ENCODE measurements at regions not wholly inside any gene's neighbourhood (a gene's known extent, or its start where the extent isn't known, plus 50 kb on each side); places are given as distances from the start of the nearest gene placed in this dataset.

GRCh38 chr21:35400233-35400939 is 351.3 kb upstream of the RUNX1 start (continued):
- TF ChIP-seq ZNF16 (tag by site-specific recombination; IDR thresholded peaks at IDR 0.05; ENCODE audit: low read depth) (no peak), SCRT1 (tag by site-specific recombination; IDR thresholded peaks at IDR 0.05; ENCODE audit: borderline replicate concordance) (no peak), ZNF654 (tag by site-specific recombination; IDR thresholded peaks at IDR 0.05; ENCODE audit: low read depth) (peak; percentile 81), GLI2 (tag by site-specific recombination; IDR thresholded peaks at IDR 0.05; ENCODE audit: borderline replicate concordance, low read depth) (no peak), ZNF362 (tag by site-specific recombination; IDR thresholded peaks at IDR 0.05) (no peak)

DNA sequence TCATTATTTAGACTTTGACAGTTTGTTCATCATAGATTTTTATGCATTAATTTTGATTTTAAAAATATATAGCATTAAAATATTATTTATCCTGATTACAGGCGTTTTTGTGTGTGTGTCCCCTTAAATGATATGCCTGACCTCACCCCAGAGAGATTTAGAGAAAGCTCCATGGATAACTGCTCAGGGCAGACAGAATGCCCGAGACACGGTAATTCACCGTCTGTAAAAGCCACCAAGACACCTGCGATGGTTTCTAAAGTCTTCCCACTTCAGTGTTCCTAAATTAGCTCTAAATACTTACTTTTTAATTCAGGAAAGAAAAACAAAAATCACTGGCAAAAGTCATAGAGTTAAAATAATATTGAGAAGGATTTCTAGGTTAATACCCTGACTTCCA is 350.6 kb upstream of the RUNX1 start:
- H3K4me1 ChIP-seq (ENCODE audit: control insufficient read depth, insufficient read depth, low read length) = no peaks in the 10 kb centered on the region
- H3K9me3 ChIP-seq (ENCODE audit: control insufficient read depth, insufficient read depth, low read depth, low read length) = no peaks in the 10 kb centered on the region
- no peak for TF ChIP-seq ZNF529 (tag by site-specific recombination; IDR thresholded peaks at IDR 0.05; ENCODE audit: insufficient replicate concordance)
- TF ChIP-seq ZNF623 (tag by site-specific recombination; IDR thresholded peaks at IDR 0.05) = no peak
- TF ChIP-seq PRDM10 (tag by site-specific recombination; IDR thresholded peaks at IDR 0.05) = no peak
- no peak for TF ChIP-seq ZNF48 (tag by site-specific recombination; IDR thresholded peaks at IDR 0.05)
- TF ChIP-seq ZNF548 (tag by site-specific recombination; IDR thresholded peaks at IDR 0.05) = no peak
- TF ChIP-seq, protein P1, sequence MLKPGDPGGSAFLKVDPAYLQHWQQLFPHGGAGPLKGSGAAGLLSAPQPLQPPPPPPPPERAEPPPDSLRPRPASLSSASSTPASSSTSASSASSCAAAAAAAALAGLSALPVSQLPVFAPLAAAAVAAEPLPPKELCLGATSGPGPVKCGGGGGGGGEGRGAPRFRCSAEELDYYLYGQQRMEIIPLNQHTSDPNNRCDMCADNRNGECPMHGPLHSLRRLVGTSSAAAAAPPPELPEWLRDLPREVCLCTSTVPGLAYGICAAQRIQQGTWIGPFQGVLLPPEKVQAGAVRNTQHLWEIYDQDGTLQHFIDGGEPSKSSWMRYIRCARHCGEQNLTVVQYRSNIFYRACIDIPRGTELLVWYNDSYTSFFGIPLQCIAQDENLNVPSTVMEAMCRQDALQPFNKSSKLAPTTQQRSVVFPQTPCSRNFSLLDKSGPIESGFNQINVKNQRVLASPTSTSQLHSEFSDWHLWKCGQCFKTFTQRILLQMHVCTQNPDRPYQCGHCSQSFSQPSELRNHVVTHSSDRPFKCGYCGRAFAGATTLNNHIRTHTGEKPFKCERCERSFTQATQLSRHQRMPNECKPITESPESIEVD (tag by site-specific recombination; IDR thresholded peaks at IDR 0.05) = no peak
- no peaks in the 10 kb centered on the region for H3K36me3 ChIP-seq (ENCODE audit: control insufficient read depth in 2 of 2, insufficient read depth in 1 of 2, low read length in 2 of 2)
- ChIA-PET CTCF (interaction anchor here (0.5 to 3.6 kb wide), 19 partner anchors 10 to 706 kb away, joined by 3 to 20 read pairs (median 4); no protein-coding TSS in a partner anchor), POLR2A (interaction anchor here (0.5 to 2.1 kb wide), 4 partner anchors 143 to 654 kb away, joined by 3 to 11 read pairs (median 4); no protein-coding TSS in a partner anchor)
- no peak overlapping the region for H3K27ac ChIP-seq (ENCODE audit: extremely low read depth, low read depth, low read length)
- no peak overlapping the region for H3K4me3 ChIP-seq (ENCODE audit: low read depth, low read length)

DNA sequence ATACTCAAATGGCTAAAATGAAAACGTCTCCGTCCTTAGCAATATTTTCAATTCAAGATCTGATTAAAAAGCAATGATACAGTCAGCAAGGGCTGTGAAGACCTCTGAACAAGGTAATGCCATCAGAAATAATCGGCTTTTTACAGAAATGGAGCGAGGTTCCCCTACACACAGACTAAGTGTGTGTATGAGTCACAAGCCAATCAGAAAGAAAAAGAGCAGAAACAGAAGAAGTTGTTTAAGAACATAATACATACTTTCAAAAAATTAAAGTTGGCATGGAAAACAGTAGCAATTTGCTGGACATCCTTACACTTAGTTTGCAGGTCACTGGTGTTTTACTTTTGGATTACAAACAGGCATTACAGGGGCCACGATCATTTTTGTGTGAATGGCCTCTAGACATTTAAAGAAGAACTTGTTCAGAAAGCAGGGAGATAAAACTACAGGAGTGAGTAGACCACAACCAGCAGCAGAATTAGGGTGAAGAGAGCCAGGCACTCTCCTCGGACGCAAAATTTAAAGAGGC is 350.0 kb upstream of the RUNX1 start:
- CTCF ChIA-PET = interaction anchor here (1.3 to 3.6 kb wide), 4 partner anchors 9 to 654 kb away, joined by 4 to 20 read pairs (median 8); no protein-coding TSS in a partner anchor
- POLR2A ChIA-PET = interaction anchor here (2.1 kb wide), 1 partner anchor 510 kb away, joined by 11 read pairs; no protein-coding TSS in a partner anchor
- TF ChIP-seq, protein P2, sequence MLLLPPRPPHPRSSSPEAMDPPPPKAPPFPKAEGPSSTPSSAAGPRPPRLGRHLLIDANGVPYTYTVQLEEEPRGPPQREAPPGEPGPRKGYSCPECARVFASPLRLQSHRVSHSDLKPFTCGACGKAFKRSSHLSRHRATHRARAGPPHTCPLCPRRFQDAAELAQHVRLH (tag by site-specific recombination; IDR thresholded peaks at IDR 0.05) = no peak
- TF ChIP-seq, protein P3, sequence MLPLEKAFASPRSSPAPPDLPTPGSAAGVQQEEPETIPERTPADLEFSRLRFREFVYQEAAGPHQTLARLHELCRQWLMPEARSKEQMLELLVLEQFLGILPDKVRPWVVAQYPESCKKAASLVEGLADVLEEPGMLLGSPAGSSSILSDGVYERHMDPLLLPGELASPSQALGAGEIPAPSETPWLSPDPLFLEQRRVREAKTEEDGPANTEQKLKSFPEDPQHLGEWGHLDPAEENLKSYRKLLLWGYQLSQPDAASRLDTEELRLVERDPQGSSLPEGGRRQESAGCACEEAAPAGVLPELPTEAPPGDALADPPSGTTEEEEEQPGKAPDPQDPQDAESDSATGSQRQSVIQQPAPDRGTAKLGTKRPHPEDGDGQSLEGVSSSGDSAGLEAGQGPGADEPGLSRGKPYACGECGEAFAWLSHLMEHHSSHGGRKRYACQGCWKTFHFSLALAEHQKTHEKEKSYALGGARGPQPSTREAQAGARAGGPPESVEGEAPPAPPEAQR (tag by site-specific recombination; IDR thresholded peaks at IDR 0.05) = no peak
- TF ChIP-seq ZNF133 (tag by site-specific recombination; IDR thresholded peaks at IDR 0.05) (no peak), KLF7 (tag by site-specific recombination; IDR thresholded peaks at IDR 0.05; ENCODE audit: borderline replicate concordance) (no peak), SP7 (tag by site-specific recombination; IDR thresholded peaks at IDR 0.05) (no peak), ZNF157 (tag by site-specific recombination; IDR thresholded peaks at IDR 0.05) (no peak)
- TF ChIP-seq, protein P4, sequence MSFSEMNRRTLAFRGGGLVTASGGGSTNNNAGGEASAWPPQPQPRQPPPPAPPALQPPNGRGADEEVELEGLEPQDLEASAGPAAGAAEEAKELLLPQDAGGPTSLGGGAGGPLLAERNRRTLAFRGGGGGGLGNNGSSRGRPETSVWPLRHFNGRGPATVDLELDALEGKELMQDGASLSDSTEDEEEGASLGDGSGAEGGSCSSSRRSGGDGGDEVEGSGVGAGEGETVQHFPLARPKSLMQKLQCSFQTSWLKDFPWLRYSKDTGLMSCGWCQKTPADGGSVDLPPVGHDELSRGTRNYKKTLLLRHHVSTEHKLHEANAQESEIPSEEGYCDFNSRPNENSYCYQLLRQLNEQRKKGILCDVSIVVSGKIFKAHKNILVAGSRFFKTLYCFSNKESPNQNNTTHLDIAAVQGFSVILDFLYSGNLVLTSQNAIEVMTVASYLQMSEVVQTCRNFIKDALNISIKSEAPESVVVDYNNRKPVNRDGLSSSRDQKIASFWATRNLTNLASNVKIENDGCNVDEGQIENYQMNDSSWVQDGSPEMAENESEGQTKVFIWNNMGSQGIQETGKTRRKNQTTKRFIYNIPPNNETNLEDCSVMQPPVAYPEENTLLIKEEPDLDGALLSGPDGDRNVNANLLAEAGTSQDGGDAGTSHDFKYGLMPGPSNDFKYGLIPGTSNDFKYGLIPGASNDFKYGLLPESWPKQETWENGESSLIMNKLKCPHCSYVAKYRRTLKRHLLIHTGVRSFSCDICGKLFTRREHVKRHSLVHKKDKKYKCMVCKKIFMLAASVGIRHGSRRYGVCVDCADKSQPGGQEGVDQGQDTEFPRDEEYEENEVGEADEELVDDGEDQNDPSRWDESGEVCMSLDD (tag by site-specific recombination; IDR thresholded peaks at IDR 0.05) = no peak

More for the DNA sequence above, 350.0 kb upstream of the RUNX1 start:
- H3K36me3 ChIP-seq (ENCODE audit: control insufficient read depth in 2 of 2, insufficient read depth in 1 of 2, low read length in 2 of 2) = no peaks in the 10 kb centered on the region
- H3K27ac ChIP-seq (ENCODE audit: extremely low read depth, low read depth, low read length) = no peak overlapping the region
- no peaks in the 10 kb centered on the region for H3K4me1 ChIP-seq (ENCODE audit: control insufficient read depth, insufficient read depth, low read length)
- H3K4me3 ChIP-seq (ENCODE audit: low read depth, low read length) = no peak overlapping the region
- no peaks in the 10 kb centered on the region for H3K9me3 ChIP-seq (ENCODE audit: control insufficient read depth, insufficient read depth, low read depth, low read length)

Measured in HEK293 (cell line).